ENCODE measurements at regions not wholly inside any gene's neighbourhood (a gene's known extent, or its start where the extent isn't known, plus 50 kb on each side); places are given as distances from the start of the nearest gene placed in this dataset.

DNA sequence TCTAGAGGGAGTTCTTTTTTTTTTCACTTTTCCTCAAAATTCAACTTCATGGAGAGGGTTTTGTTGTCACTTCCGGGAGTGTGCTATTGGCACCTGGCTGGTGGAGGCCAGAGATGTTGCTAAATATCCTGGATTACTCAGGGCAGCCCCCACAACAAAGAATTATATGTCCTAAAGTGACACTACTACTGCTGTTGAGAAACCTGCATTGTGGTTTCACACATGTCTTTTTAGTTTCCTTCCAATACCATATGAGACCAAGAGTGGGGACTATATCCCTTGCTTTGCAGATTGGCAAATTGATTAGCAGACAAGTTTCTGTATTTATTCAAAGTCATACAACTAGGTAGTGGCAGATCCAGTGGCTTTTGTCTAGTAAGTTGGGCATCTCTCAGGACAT is 826.8 kb downstream of the TRIB2 start:
- no peak for TF ChIP-seq BHLHE40 (IDR thresholded peaks at IDR 0.05; ENCODE audit: low read depth, low read length)
- TF ChIP-seq POLR2A (IDR thresholded peaks at IDR 0.05; ENCODE audit: low read length), result no peak
- no peak for TF ChIP-seq EP300 (IDR thresholded peaks at IDR 0.05)
- no peak for TF ChIP-seq TP53 (CRISPR knock-in tag; IDR thresholded peaks at IDR 0.05)
- TF ChIP-seq SMC3 (IDR thresholded peaks at IDR 0.05), result no peak

Data from A549 (cell line).